ENCODE measurements at regions not wholly inside any gene's neighbourhood (a gene's known extent, or its start where the extent isn't known, plus 50 kb on each side); places are given as distances from the start of the nearest gene placed in this dataset.

- peak in 1 of 5 experiments; percentile 59 for DNase-seq
Measured at GRCh38 chr3:18667552-18667951, 242.4 kb upstream of the SATB1 start.

GRCh38 chr3:18666655-18667054 lies 241.5 kb upstream of the SATB1 start:
- DNase-seq: no peak

- no peak for DNase-seq
Measured at GRCh38 chr3:18660059-18660458, 234.9 kb upstream of the SATB1 start.

- DNase-seq: peak in 1 of 5 experiments; percentile 85
Measured at GRCh38 chr3:18657858-18658820, 233.0 kb upstream of the SATB1 start.

GRCh38 chr3:18656866-18657265 lies 231.7 kb upstream of the SATB1 start:
- DNase-seq: peak in 1 of 5 experiments; percentile 62

- DNase-seq: peak in 1 of 5 experiments; percentile 68
Measured at GRCh38 chr3:18656410-18656809, 231.3 kb upstream of the SATB1 start.

GRCh38 chr3:18655827-18656226 lies 230.7 kb upstream of the SATB1 start:
- DNase-seq: no peak

- no peak for DNase-seq
Measured at GRCh38 chr3:18652781-18653180, 227.6 kb upstream of the SATB1 start.

- DNase-seq: no peak
Measured at GRCh38 chr3:18650731-18651130, 225.6 kb upstream of the SATB1 start.

GRCh38 chr3:18649666-18650363 lies 224.7 kb upstream of the SATB1 start:
- peak in 3 of 5 experiments; percentile 13 to 95 (median 24) for DNase-seq

GRCh38 chr3:18648868-18649462 lies 223.8 kb upstream of the SATB1 start:
- DNase-seq: peak in 1 of 5 experiments; percentile 61

GRCh38 chr3:18648159-18648558 lies 223.0 kb upstream of the SATB1 start:
- DNase-seq: no peak

- DNase-seq: peak in 2 of 5 experiments; percentile 13 to 82
Measured at GRCh38 chr3:18645619-18646018, 220.5 kb upstream of the SATB1 start.

GRCh38 chr3:18643281-18643680 lies 218.1 kb upstream of the SATB1 start:
- peak in 2 of 5 experiments; percentile 6 to 63 for DNase-seq

- no peak for DNase-seq
Measured at GRCh38 chr3:18641916-18642315, 216.8 kb upstream of the SATB1 start.

GRCh38 chr3:18635215-18635614 lies 210.1 kb upstream of the SATB1 start:
- DNase-seq: no peak

- no peak for DNase-seq
Measured at GRCh38 chr3:18634461-18634860, 209.3 kb upstream of the SATB1 start.

GRCh38 chr3:18633002-18633401 lies 207.9 kb upstream of the SATB1 start:
- no peak for DNase-seq

GRCh38 chr3:18630295-18630694 lies 205.2 kb upstream of the SATB1 start:
- DNase-seq: no peak

GRCh38 chr3:18625085-18625484 lies 199.9 kb upstream of the SATB1 start:
- DNase-seq: no peak

- no peak for DNase-seq
Measured at GRCh38 chr3:18623220-18623619, 198.1 kb upstream of the SATB1 start.

GRCh38 chr3:18618723-18619122 lies 193.6 kb upstream of the SATB1 start:
- DNase-seq: no peak

- peak in 1 of 5 experiments; percentile 8 for DNase-seq
Measured at GRCh38 chr3:18611991-18612390, 186.9 kb upstream of the SATB1 start.
